Stomach (tissue), 8 donors: ENCODE measurements at regions not wholly inside any gene's neighbourhood (a gene's known extent, or its start where the extent isn't known, plus 50 kb on each side); places are given as distances from the start of the nearest gene placed in this dataset.
A peak's percentile ranks its signal among the peaks of the same experiment; 100 is the strongest.

Source experiments
- DNase-seq, 2 donors: peaks; one replicate each; pipeline versions ENCODE4 v3.0.0 to v3.0.0-alpha.2; 2013 to 2019
- H3K27ac ChIP-seq, 5 donors: fragments of 200-600 bp in 4 of 5; sonication (generic) in 4 of 5; one replicate each; pipeline ENCODE4 v1.5.1; 2013 to 2019; ENCODE audit warnings: mild to moderate bottlenecking in 1 of 5, moderate library complexity in 1 of 5
- H3K27me3 ChIP-seq, 3 donors: fragments of 200-600 bp; sonication (generic); one replicate each; pipeline ENCODE4 v1.5.1; 2017 to 2019; ENCODE audit warnings: mixed run types in 1 of 3
- H3K36me3 ChIP-seq, 4 donors: fragments of 200-600 bp; sonication (generic); 1 replicate in 3 of 4; 2 replicates in 1 of 4; pipeline ENCODE4 v1.5.1; 2016 to 2019
- H3K4me1 ChIP-seq, 4 donors: fragments of 200-600 bp; sonication (generic); one replicate each; pipeline ENCODE4 v1.5.1; 2016 to 2019
- H3K4me3 ChIP-seq, 4 donors: fragments of 200-600 bp; sonication (generic) in 3 of 4; one replicate each; pipeline ENCODE4 v1.5.1; 2016 to 2019; ENCODE audit warnings: mild to moderate bottlenecking in 1 of 4
- H3K9me3 ChIP-seq, 4 donors: fragments of 200-600 bp; sonication (generic); one replicate each; pipeline ENCODE4 v1.5.1; 2016 to 2019
- CTCF ChIP-seq, 7 experiments: fragments of 450-650 bp in 4 of 7; fragments of 200-600 bp in 3 of 7; sonication (generic) in 3 of 7; IDR thresholded peaks; one replicate each; pipeline ENCODE4 v1.5.1; 2016 to 2019; ENCODE audit warnings: antibody characterized with exemption in 7 of 7, control low read depth in 2 of 7, mild to moderate bottlenecking in 1 of 7
- EP300 ChIP-seq: sonication (generic); formaldehyde crosslinking; IDR thresholded peaks from one replicate; pipeline ENCODE4 v1.6.1; 2017; ENCODE audit warnings: antibody characterized with exemption
- POLR2A ChIP-seq, 4 donors: fragments of 450-650 bp; IDR thresholded peaks; one replicate each; pipeline ENCODE4 v1.6.1; 2016; ENCODE audit warnings: antibody characterized with exemption in 4 of 4, control low read depth in 2 of 4, mild to moderate bottlenecking in 1 of 4, moderate library complexity in 1 of 4
- POLR2AphosphoS5 ChIP-seq, 3 donors: sonication (generic); formaldehyde crosslinking; IDR thresholded peaks; one replicate each; pipeline ENCODE4 v1.6.1; 2016; ENCODE audit warnings: antibody characterized with exemption in 3 of 3
- WGBS, 5 donors: extraction: QIAGEN DNeasy Blood & Tissue Kit in 3 of 5; methylation state at CpG; one replicate each; pipeline versions ENCODE4 v1.1.5 to v1.1.7; 2013 to 2018; 5-methylcytosine and 5-hydroxymethylcytosine counted together
- intact Hi-C: fragments of 100-400 bp; cut with DNase I; formaldehyde crosslinking; loops from one replicate; pipeline ENCODE4 v1.15.1; 2023; ENCODE audit warnings: low total_unique reads
- donor health status: healthy with polysubstance abuse.
- donor health status: Bipolar disorder and iron deficiency.
- donor health status: healthy.

DNA sequence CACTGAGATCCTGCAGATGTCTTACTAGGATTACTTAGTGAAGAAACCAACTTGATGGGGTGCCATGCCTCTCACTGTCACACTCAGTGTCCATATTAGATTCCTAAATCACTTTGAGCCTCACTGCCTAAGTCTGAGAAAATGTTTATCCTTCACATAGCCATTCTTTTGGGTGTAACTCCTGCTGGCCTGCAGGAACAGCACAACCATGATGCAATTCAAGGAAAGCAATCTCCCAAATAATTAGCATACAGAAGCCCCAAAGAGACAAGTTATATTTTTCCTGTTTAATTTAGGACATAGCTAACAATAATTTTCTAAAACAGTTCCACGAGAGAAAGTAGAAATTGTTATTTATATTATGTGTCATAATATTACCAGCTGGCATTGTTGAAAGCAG, 655.5 kb downstream of the KCNA4 start:
- Histone ChIP-seq H3K4me1 (no peaks in the 10 kb centered on the region), H3K27ac (no peak overlapping the region), H3K4me3 (no peak overlapping the region), H3K27me3 (no peaks in the 10 kb centered on the region), H3K9me3 (no peaks in the 10 kb centered on the region), H3K36me3 (no peaks in the 10 kb centered on the region)
- intact Hi-C loops, result no loop called here
- TF ChIP-seq POLR2AphosphoS5 (IDR thresholded peaks at IDR 0.05), result no peak
- TF ChIP-seq POLR2A (IDR thresholded peaks at IDR 0.05), result no peak
- TF ChIP-seq CTCF (IDR thresholded peaks at IDR 0.05), result no peak
- TF ChIP-seq EP300, result no peak
- 48 to 69% (median 63%) methylated on average over 1 of the region's 1 CpG for WGBS, 5 donors
- no peak for DNase-seq

DNA sequence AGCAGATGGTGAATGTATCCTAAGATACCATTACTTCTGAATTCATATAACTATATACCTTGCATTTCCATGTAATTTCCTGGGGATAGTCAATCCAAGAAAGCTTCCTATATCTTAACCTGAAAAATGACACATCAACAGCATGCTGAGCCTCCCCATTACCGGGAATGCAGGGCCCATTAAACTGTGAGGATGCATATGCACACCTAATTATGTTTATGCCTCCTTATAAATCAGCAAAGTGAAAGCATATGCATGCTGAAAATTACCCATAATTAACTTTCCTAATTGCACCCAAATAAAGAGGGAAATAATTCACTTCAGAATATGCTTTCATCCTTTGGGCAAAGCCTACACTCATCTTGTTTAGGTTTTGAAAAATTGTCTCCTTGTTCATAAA, 663.0 kb downstream of the KCNA4 start:
- 50 to 82% (median 72%) methylated on average over 1 of the region's 1 CpG for WGBS, 5 donors
- Histone ChIP-seq H3K4me3 (no peak overlapping the region), H3K9me3 (no peaks in the 10 kb centered on the region), H3K36me3 (no peaks in the 10 kb centered on the region), H3K27ac (no peak overlapping the region), H3K27me3 (no peaks in the 10 kb centered on the region), H3K4me1 (no peaks in the 10 kb centered on the region)
- no peak for TF ChIP-seq POLR2AphosphoS5 (IDR thresholded peaks at IDR 0.05)
- TF ChIP-seq EP300, result no peak
- TF ChIP-seq CTCF (IDR thresholded peaks at IDR 0.05), result no peak
- TF ChIP-seq POLR2A (IDR thresholded peaks at IDR 0.05), result no peak
- no peak for DNase-seq
- intact Hi-C loops, result no loop called here

- no peak overlapping the region for H3K4me3 ChIP-seq
- intact Hi-C loops, result no loop called here
- TF ChIP-seq EP300, result no peak
- no peak for TF ChIP-seq POLR2AphosphoS5 (IDR thresholded peaks at IDR 0.05)
- H3K4me1 ChIP-seq, result no peaks in the 10 kb centered on the region
- H3K27ac ChIP-seq, result no peak overlapping the region
- no peaks in the 10 kb centered on the region for H3K9me3 ChIP-seq
- no peaks in the 10 kb centered on the region for H3K27me3 ChIP-seq
- DNase-seq, result no peak
- no peaks in the 10 kb centered on the region for H3K36me3 ChIP-seq
- 84 to 95% (median 87%) methylated on average over 3 of the region's 3 CpGs for WGBS, 5 donors
These were observed 664.5 kb downstream of the KCNA4 start for GRCh38 chr11:29352273-29352795.

GRCh38 chr11:29351301-29351873, 665.4 kb downstream of the KCNA4 start:
- no peak for TF ChIP-seq EP300
- no peak for TF ChIP-seq POLR2A (IDR thresholded peaks at IDR 0.05)
- TF ChIP-seq CTCF (IDR thresholded peaks at IDR 0.05), result no peak
- no peak for TF ChIP-seq POLR2AphosphoS5 (IDR thresholded peaks at IDR 0.05)
- Histone ChIP-seq H3K27me3 (no peaks in the 10 kb centered on the region), H3K27ac (no peak overlapping the region), H3K4me1 (no peaks in the 10 kb centered on the region), H3K4me3 (no peak overlapping the region), H3K9me3 (no peaks in the 10 kb centered on the region), H3K36me3 (no peaks in the 10 kb centered on the region)
- 35 to 60% (median 57%) methylated on average over 1 of the region's 1 CpG for WGBS, 5 donors
- no peak for DNase-seq
- intact Hi-C loops, result no loop called here

- 16 to 29% (median 26%) methylated on average over 8 of the region's 8 CpGs for WGBS, 5 donors
- intact Hi-C loops, result no loop called here
- DNase-seq, result peak; percentile 62 to 79
- no peak overlapping the region for H3K4me3 ChIP-seq
- no peaks in the 10 kb centered on the region for H3K27me3 ChIP-seq
- no peaks in the 10 kb centered on the region for H3K36me3 ChIP-seq
- H3K27ac ChIP-seq, result no peak overlapping the region
- no peaks in the 10 kb centered on the region for H3K9me3 ChIP-seq
- no peak for TF ChIP-seq POLR2AphosphoS5 (IDR thresholded peaks at IDR 0.05)
- peak in 5 of 7 experiments; percentile 28 to 68 (median 49) for TF ChIP-seq CTCF (IDR thresholded peaks at IDR 0.05)
- TF ChIP-seq EP300, result no peak
- TF ChIP-seq POLR2A (IDR thresholded peaks at IDR 0.05), result no peak
- no peaks in the 10 kb centered on the region for H3K4me1 ChIP-seq
These were observed 673.1 kb downstream of the KCNA4 start for GRCh38 chr11:29343465-29344333.
